ENCODE measurements at regions not wholly inside any gene's neighbourhood (a gene's known extent, or its start where the extent isn't known, plus 50 kb on each side); places are given as distances from the start of the nearest gene placed in this dataset.

DNA sequence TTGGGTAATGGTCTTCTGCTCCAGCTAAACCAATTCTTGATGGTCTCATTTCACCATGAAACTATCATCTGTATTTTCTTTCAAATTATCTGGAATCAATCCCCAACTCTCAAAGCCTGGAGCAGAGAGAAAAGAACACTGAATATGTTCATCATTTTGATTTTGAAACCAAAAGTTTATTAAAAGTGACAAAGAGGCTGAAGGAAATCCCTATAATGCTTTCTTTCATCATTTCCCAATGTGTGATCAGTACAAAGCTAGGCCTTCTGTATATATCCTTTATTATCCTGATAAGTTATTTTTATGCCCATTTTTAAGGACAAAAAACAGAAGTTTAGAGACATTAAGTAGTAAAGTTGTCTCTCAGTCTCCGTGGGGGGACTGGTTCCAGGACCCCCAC, 50.1 kb upstream of the MBNL1 start:
- Histone ChIP-seq H3K4me2 (ENCODE audit: low read length) (no peak overlapping the region), H3K79me1 (ENCODE audit: low read length) (no peaks in the 10 kb centered on the region), H3K4ac (ENCODE audit: low read depth, low read length) (no peak overlapping the region), H3K36me3 (ENCODE audit: control insufficient read depth in 1 of 2, insufficient read depth in 2 of 2, low read length in 2 of 2) (no peaks in the 10 kb centered on the region), H3K9me3 (ENCODE audit: insufficient read depth, low read depth, low read length) (no peaks in the 10 kb centered on the region), H3K23ac (ENCODE audit: low read length) (no peak overlapping the region), H2BK5ac (ENCODE audit: low read depth, low read length, poor library complexity) (no peak overlapping the region), H3K9ac (ENCODE audit: low read length) (no peak overlapping the region), H2AK5ac (ENCODE audit: low read length) (no peak overlapping the region), H3K4me1 (ENCODE audit: control insufficient read depth in 1 of 2, insufficient read depth in 2 of 2, low read length in 2 of 2) (no peaks in the 10 kb centered on the region), H3K4me3 (ENCODE audit: low read depth, low read length) (no peak overlapping the region), H4K12ac (ENCODE audit: low read depth, low read length) (no peak overlapping the region), H4K91ac (ENCODE audit: low read depth, low read length) (no peak overlapping the region), H4K8ac (ENCODE audit: low read depth, low read length) (no peak overlapping the region), H3K18ac (ENCODE audit: low read length) (no peak overlapping the region), H2BK120ac (ENCODE audit: insufficient read depth, low read length, poor library complexity) (no peak overlapping the region), H3K14ac (ENCODE audit: low read length) (no peak overlapping the region), H2AFZ (ENCODE audit: insufficient read depth, low read length, poor library complexity) (no peak overlapping the region), H3K79me2 (ENCODE audit: control insufficient read depth, insufficient read depth, low read length, poor library complexity) (no peaks in the 10 kb centered on the region), H3K27me3 (ENCODE audit: insufficient read depth, low read length) (no peaks in the 10 kb centered on the region), H2BK12ac (ENCODE audit: low read length) (no peak overlapping the region), H3K27ac (ENCODE audit: low read depth, low read length) (no peak overlapping the region)
- DNase-seq: no peak
- WGBS (ENCODE audit: extremely low coverage, insufficient coverage, insufficient read length): no CpG with 5 or more reads among the region's 1 CpG

Measured in trophoblast cell (in vitro differentiated cells and primary cell).